Tibial nerve (tissue), 4 donors: ENCODE measurements at regions not wholly inside any gene's neighbourhood (a gene's known extent, or its start where the extent isn't known, plus 50 kb on each side); places are given as distances from the start of the nearest gene placed in this dataset.

Source experiments
- DNase-seq, 2 donors: peaks; one replicate each; pipeline ENCODE4 v3.0.0-alpha.2; 2019; ENCODE audit warnings: low spot score in 2 of 2
- H3K27ac ChIP-seq, 4 donors: fragments of 200-600 bp; sonication (generic) in 3 of 4; one replicate each; pipeline ENCODE4 v1.5.1; 2017 to 2019; ENCODE audit warnings: mild to moderate bottlenecking in 1 of 4
- H3K27me3 ChIP-seq, 2 donors: fragments of 200-600 bp; sonication (generic) in 1 of 2; one replicate each; pipeline versions ENCODE4 v1.5.1 to v1.6.0; 2017 to 2019
- H3K36me3 ChIP-seq, 3 donors: fragments of 200-600 bp; sonication (generic); one replicate each; pipeline ENCODE4 v1.5.1; 2018 to 2019
- H3K4me1 ChIP-seq, 4 donors: fragments of 200-600 bp; sonication (generic) in 3 of 4; one replicate each; pipeline ENCODE4 v1.5.1; 2017 to 2019
- H3K4me3 ChIP-seq, 4 donors: fragments of 200-600 bp; sonication (generic) in 3 of 4; one replicate each; pipeline ENCODE4 v1.5.1; 2017 to 2019; ENCODE audit warnings: mild to moderate bottlenecking in 1 of 4, moderate library complexity in 1 of 4
- H3K9me3 ChIP-seq, 4 donors: fragments of 200-600 bp; sonication (generic) in 3 of 4; one replicate each; pipeline ENCODE4 v1.5.1; 2017 to 2019
- CTCF ChIP-seq, 5 experiments: fragments of 200-600 bp in 3 of 5; fragments of 450-650 bp in 2 of 5; sonication (generic) in 3 of 5; IDR thresholded peaks; one replicate each; pipeline ENCODE4 v1.5.1; 2016 to 2019; ENCODE audit warnings: antibody characterized with exemption in 5 of 5, mild to moderate bottlenecking in 3 of 5, moderate library complexity in 2 of 5
- EP300 ChIP-seq, 2 donors: sonication (generic); formaldehyde crosslinking; IDR thresholded peaks; one replicate each; pipeline ENCODE4 v1.6.1; 2017; ENCODE audit warnings: antibody characterized with exemption in 2 of 2, mild to moderate bottlenecking in 1 of 2
- POLR2A ChIP-seq, 2 donors: fragments of 450-650 bp; IDR thresholded peaks; one replicate each; pipeline ENCODE4 v1.6.1; 2017; ENCODE audit warnings: antibody characterized with exemption in 2 of 2, mild to moderate bottlenecking in 2 of 2, moderate library complexity in 2 of 2
- WGBS, 2 donors: methylation state at CpG; one replicate each; pipeline ENCODE4 v1.1.5; 2018; 5-methylcytosine and 5-hydroxymethylcytosine counted together

DNA sequence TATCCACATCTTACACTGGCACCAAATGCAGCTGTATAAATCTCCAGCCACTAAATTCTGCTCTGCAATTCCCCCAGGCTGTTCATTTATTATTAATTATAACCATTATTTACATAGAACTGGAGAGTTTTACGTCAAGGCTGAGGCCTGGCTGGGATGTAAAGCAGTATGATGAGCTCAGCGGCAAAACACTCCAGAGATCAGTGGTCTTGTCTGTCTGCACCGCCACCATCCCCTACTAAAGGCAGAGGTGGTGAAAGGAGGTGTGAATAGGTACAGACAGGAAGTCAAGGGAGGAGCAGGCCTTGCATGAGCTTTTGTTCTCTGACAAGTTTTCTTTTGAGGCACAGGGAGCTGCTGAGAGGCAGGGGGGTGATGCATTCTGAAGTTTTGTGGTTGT, 159.9 kb upstream of the PCSK2 start:
- no peak overlapping the region for H3K4me3 ChIP-seq
- WGBS, 2 donors, result 60 to 68% methylated on average over 3 of the region's 3 CpGs

DNA sequence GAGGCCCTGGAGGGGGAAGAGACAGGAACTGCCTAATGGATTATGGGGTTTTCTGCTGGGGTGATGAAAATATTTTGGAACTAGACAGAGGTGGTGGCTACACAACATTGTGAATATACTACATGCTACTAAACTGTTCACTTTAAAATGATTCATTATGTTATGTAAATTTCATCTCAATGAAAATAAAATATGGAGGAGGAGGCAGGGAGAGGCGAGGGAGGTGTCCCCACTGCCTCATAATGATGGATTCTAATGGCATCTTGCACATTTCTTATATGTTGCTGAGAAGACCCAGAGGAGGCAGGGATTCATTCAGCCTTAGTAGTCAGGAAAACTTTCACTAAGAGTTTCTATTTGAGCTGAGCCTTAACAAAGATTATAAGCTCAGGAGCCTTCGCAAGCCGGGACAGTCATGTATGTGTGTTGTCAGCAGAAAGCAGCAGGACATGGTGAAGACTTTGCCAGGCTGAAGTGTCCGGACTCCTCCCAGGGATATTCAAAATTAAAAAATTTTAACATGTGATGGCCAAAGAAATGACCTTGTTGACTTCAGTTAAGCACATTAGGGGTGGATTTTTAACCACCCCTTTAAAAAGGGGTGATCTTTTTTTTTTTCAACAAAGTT, 158.6 kb upstream of the PCSK2 start:
- TF ChIP-seq POLR2A (IDR thresholded peaks at IDR 0.05) (no peak), CTCF (IDR thresholded peaks at IDR 0.05) (no peak), EP300 (IDR thresholded peaks at IDR 0.05) (no peak)
- Histone ChIP-seq H3K4me3 (no peak overlapping the region), H3K36me3 (no peaks in the 10 kb centered on the region), H3K27ac (no peak overlapping the region), H3K4me1 (no peaks in the 10 kb centered on the region), H3K27me3 (no peaks in the 10 kb centered on the region), H3K9me3 (peaks cover 0 to 2% (median 0%) of the 10 kb centered on the region in 4 donors)
- DNase-seq, result no peak
- WGBS, 2 donors, result 88% methylated on average over 4 of the region's 4 CpGs

More for the DNA sequence above, 159.9 kb upstream of the PCSK2 start:
- no peaks in the 10 kb centered on the region for H3K4me1 ChIP-seq
- no peaks in the 10 kb centered on the region for H3K27me3 ChIP-seq
- H3K9me3 ChIP-seq, result peaks cover 0 to 2% (median 0%) of the 10 kb centered on the region in 4 donors
- no peaks in the 10 kb centered on the region for H3K36me3 ChIP-seq
- no peak for TF ChIP-seq EP300 (IDR thresholded peaks at IDR 0.05)
- no peak for TF ChIP-seq CTCF (IDR thresholded peaks at IDR 0.05)
- TF ChIP-seq POLR2A (IDR thresholded peaks at IDR 0.05), result no peak
- H3K27ac ChIP-seq, result no peak overlapping the region
- DNase-seq, result no peak

DNA sequence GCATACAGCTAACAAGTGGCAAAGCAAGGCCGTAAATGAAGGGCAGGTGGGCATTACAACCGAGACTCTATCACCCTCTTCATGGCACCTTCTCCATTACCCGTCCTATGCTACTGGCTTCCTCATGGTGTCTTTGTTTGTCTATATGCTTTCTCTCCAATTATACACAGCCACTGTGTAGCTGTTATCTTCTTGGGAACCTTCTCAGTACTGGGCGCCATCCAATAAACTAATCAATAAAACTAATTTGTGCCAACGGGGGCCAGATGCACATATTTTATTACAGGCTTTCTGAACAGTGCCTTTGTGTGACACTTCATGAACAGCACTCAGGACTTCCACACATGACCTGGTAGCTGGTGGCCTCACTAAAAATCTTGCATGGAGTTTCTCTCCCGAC, 149.8 kb upstream of the PCSK2 start:
- Histone ChIP-seq H3K27me3 (no peaks in the 10 kb centered on the region), H3K4me1 (no peaks in the 10 kb centered on the region), H3K27ac (no peak overlapping the region), H3K36me3 (no peaks in the 10 kb centered on the region), H3K9me3 (no peaks in the 10 kb centered on the region), H3K4me3 (no peak overlapping the region)
- WGBS, 2 donors, result 75 to 77% methylated on average over 6 of the region's 6 CpGs
- no peak for DNase-seq
- TF ChIP-seq CTCF (IDR thresholded peaks at IDR 0.05) (no peak), POLR2A (IDR thresholded peaks at IDR 0.05) (no peak), EP300 (IDR thresholded peaks at IDR 0.05) (no peak)

DNA sequence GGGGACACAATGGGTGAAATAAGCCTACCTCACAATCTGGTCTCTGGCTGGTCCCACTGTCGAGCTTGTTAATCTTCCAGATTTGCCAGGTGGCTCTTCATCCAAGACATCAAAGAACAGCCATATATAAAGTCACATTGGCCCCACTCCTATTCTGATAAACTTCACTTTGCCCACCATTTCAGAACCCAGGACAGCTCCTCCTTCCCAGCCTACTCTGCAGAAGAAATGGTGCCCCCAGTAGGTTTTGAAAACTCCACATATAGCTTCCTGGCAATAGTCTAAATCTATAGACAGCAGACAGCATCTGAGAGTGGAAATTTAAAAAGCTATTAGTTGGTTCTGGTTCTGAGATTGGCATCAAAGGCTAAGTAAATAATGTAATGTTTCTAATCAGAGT, 143.1 kb upstream of the PCSK2 start:
- no peaks in the 10 kb centered on the region for H3K4me1 ChIP-seq
- no peaks in the 10 kb centered on the region for H3K36me3 ChIP-seq
- no peak overlapping the region for H3K27ac ChIP-seq
- no peaks in the 10 kb centered on the region for H3K27me3 ChIP-seq
- no peak for DNase-seq
- TF ChIP-seq POLR2A (IDR thresholded peaks at IDR 0.05) (no peak), EP300 (IDR thresholded peaks at IDR 0.05) (no peak), CTCF (IDR thresholded peaks at IDR 0.05) (no peak)
- WGBS, 2 donors, result 57 to 58% methylated on average over 1 of the region's 1 CpG
- no peak overlapping the region for H3K4me3 ChIP-seq
- H3K9me3 ChIP-seq, result no peaks in the 10 kb centered on the region

- no peaks in the 10 kb centered on the region for H3K4me1 ChIP-seq
- TF ChIP-seq EP300 (IDR thresholded peaks at IDR 0.05) (no peak), CTCF (IDR thresholded peaks at IDR 0.05) (no peak), POLR2A (IDR thresholded peaks at IDR 0.05) (no peak)
- H3K27me3 ChIP-seq, result no peaks in the 10 kb centered on the region
- no peaks in the 10 kb centered on the region for H3K36me3 ChIP-seq
- 75 to 79% methylated on average over 3 of the region's 3 CpGs for WGBS, 2 donors
- DNase-seq, result no peak
- no peak overlapping the region for H3K27ac ChIP-seq
- H3K4me3 ChIP-seq, result no peak overlapping the region
- H3K9me3 ChIP-seq, result no peaks in the 10 kb centered on the region
These were observed 141.9 kb upstream of the PCSK2 start for GRCh38 chr20:17084909-17085308.
